Right forelimb (tissue), 1 donor: ENCODE measurements at regions not wholly inside any gene's neighbourhood (a gene's known extent, or its start where the extent isn't known, plus 50 kb on each side); places are given as distances from the start of the nearest gene placed in this dataset.
"Not testable (repeated sequence)": the region's sequence is repeated elsewhere in the genome, so short reads cannot be mapped to it uniquely, and the experiment has no call there.

ENCODE experiments used
- DNase-seq: peaks from one replicate; pipeline ENCODE4 v3.0.0-alpha.2; 2018

DNA sequence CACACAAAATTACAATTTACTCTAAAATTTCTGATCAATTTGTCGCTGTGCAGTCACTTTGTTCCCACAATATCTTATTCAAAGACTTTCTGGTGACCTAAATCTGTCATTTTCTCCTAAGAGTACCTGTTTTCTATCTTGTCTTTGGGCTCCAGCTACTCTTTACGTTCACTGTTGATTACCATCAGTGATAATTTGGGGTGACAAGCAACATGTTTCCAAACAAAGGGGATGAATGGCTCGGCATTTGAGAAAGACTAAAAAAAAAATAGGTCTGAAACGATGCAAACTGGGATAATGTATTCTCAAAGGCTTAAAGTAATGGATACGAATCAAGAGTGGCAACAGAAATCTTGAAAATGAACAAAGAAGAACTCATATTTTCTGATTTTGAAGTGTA lies 205.2 kb upstream of the DAB2 start:
- no peak for DNase-seq

DNA sequence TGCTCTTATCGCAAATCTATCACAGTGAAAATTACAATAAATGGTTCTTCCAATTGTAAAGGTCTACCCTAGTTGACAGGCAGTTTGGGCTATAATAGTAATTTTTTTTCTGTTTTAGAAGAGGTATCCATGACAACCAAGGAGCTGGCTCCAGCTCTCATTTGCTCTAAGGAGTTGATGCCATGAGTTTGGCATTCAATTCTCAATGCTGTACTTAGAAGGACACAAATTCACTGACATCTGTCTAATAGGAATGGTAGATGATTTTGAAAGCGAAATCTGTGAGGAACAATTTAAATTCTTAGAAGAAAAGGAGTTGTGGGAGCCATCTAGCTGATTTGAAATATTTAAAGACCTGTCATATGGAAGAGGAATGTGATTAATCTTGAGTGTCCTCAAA lies 203.6 kb upstream of the DAB2 start:
- DNase-seq = no peak

DNA sequence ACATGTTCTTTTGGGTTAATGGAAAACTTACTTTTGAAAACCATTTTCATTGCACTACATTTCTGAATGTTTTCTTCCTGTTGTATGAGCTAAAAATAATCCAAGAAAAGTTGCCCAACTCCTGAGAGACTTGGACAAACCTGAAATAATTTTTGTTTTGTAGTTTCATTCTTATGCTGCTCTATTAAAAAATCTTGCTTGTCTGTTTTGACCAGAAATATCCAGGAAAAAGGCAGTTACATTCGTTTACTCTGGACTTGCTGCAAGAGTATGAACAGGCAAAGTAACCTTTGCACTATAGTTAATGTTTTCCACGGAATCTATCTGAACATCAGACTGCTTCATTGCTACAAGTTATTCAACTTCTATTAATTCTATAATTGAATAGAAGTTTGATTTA lies 200.1 kb upstream of the DAB2 start:
- DNase-seq = no peak

DNA sequence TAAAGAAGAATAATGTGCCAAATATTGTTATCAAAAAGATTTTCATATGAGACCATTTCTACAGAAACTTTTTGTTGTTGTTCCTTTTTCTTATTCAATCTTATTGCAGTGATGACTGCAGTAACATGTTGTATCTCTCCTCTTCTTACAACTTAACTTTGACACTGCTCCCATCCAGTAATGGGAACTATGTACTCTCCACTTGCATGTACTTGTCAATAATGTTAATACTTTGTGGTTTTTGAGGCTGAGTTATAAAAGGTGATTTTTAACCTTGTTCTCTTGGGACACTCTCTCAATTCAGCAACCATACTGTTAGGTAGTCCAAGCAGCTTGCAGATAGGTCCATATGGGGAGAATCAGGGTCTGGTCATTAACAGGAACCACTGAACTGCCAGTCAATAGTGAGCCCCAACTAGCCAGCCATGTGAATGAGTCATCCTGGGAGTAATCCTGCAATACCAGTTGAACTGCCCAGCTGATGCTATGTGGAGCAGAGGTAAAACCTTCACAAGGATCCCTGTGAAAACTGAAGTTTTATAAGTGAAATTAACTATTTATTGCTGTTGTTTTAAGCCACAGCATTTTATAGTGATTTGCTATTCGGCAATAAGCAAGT lies 199.6 kb upstream of the DAB2 start:
- no peak for DNase-seq

DNA sequence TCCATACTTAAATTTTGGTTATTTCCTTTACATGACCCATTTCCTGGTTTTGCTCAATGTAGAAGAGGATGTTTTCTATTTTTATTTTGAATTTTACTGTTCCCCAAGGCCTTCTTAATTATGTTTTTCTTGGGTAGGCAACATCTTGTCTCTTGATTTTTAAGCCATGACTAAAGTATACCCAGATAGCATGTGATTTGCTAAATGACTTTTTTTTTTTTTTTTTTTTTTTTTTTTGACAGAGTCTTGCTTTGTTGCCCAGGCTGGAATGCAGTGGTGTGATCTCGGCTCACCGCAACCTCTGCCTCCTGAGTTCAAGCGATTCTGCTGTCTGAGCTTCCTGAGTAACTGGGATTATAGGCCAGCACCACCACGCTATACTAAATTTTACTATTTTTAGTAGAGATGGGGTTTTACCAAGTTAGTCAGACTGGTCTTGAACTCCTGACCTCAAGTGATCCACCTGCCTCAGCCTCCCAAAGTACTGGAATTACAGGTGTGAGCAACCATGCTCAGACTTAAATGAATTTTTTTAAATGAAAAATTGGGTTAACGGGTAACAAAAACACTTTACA lies 198.6 kb upstream of the DAB2 start:
- DNase-seq = no peak

GRCh38 chr5:39622281-39622680 lies 197.5 kb upstream of the DAB2 start:
- DNase-seq = no peak

DNA sequence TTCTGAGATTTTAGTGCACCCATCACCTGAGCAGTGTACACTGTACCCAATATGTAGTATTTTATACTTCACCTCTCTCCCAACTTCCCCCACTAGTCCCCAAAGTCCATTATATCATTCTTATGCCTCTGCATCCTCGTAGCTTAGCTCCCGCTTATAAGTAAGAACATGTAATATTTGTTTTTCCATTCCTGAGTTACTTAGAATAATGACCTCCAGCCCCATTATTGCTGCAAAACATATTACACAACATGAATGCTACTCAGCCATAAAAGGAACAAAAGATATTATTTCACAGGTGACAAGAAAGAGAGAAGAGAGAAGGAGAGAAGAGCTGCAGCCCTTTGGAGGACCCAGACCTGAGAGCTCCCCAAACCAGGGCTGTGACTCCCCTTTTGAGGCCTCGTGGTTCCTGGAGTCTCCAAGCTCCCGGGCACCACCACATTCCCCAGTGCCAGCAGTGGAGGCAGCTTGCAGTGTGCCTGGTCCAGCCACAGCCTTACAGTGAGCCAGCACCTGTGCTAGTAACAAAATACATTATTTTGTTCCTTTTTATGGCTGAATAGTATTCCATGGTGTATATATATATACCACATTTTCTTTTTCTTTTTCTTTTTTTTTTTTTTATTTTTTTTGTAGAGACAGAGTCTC lies 194.5 kb upstream of the DAB2 start:
- DNase-seq = no peak

DNA sequence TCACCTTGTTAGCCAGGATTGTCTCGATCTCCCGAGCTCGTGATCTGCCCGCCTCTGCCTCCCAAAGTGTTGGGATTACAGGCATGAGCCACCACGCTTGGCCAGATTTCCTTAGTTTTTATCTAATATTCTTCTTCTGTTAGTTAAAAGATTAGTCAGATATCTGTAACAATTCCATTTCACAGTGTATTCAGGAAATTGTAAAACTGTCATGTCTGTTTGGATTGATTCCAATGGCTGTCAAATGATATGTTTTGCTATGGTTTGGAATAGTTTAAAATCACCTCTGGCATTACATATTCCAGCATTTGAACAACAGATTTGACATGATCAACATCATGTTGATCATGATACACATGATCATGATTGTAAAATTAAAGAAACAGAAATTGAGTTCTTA lies 193.6 kb upstream of the DAB2 start:
- DNase-seq = no peak

DNA sequence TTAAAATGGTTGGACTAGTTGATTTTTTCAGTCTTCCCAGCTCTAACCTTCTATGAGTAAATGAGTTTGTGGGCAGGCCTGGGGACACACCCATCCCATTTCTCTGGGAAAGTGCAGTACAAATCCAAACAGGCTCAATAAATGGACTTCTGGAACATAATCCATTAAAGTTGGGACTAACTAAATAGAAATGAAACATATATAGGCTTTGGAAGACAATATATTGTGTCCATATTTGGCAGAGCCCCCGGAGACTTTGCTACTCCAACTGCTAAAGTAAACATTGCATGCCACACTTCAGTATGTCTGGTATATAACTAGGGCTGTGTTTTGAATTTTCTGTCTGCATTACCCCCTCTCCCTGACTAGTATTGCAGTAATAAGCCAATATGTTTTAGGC lies 191.4 kb upstream of the DAB2 start:
- DNase-seq = no peak

DNA sequence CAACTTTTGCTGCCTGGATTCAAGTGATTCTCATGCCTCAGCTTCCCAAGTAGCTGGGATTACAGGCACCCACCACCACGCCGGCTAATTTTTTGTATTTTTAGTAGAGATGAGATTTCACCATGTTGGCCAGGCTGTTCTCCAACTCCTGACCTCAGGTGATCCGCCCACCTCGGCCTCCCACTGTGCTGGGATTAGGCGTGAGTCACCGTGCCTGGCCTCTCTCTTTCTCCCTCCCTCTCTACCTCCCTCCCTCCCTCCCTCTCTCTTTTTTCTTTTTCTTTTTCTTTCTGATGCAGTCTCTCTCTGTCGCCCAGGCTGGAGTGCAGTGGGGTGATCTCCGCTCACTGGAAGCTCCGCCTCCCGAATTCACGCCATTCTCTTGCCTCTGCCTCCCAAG lies 186.3 kb upstream of the DAB2 start:
- DNase-seq = not testable (repeated sequence)

DNA sequence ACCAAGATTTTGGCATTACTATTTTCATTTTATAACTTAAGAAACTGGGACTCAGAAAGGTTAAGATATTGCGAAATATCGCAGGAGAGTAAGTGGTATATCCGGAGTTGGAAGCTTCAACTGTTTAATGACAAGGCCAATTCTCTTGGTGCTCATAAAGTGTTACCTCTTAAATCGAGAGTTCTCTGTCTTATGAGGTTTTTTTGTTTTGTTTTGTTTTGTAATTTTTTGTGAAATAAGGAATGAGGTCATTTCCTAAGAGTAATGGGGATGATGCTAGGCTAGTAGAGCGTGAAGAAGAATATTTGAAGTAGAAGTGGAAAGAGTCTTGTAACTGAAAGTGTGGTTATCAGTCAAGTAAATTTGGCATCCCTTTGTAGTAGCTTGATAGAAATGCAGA lies 183.2 kb upstream of the DAB2 start:
- DNase-seq = no peak

GRCh38 chr5:39606591-39606990 lies 181.8 kb upstream of the DAB2 start:
- DNase-seq = no peak

DNA sequence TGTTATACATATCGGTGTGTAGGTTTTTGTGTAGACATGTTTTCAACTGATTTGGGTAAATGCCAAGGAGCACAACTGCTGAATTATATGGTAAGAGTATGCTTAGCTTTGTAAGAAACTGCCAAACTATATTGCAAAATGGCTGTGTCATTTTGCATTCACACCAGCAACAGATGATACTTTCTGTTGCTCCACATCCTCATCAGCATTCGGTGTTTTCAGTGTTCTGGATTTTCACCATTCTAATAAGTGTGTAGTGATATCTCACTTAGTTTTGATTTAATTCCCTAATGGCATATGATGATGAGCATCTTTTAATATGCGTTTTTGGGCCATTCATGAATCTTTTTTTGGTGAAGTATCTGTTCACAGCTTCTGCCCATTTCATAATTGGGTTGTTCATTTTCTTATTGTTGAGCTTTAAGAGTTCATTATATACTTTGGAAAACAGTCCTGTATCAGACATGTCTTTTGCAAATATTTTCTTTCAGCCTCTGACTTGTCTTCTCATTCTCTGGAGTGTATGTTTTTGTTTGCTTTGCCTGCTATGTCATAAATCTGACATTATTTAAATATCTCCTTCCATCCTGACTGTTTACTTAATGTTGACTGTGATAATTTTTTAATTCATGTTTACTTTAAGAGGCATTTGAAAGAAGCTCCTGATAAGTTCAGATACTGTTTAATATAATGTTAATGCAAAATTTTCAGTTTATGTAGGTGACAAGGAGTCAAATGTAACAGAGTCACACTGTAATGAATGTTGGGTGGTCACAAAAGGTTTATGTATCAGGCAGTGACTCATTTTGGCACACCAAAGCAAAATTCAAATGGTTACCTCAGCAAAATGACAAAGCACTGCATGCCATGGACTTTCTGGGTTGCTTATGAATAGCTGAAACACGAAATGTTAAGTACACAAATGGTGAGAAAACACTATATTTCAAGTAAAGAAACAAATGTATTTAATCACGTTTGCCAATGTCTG lies 181.1 kb upstream of the DAB2 start:
- no peak for DNase-seq

GRCh38 chr5:39605145-39605544 lies 180.4 kb upstream of the DAB2 start:
- DNase-seq = no peak

- DNase-seq = no peak
Observed at GRCh38 chr5:39604491-39604890, 179.7 kb upstream of the DAB2 start.

- DNase-seq = no peak
Observed at GRCh38 chr5:39599721-39600431, 175.1 kb upstream of the DAB2 start.

GRCh38 chr5:39598661-39599248 lies 174.0 kb upstream of the DAB2 start:
- DNase-seq = no peak

DNA sequence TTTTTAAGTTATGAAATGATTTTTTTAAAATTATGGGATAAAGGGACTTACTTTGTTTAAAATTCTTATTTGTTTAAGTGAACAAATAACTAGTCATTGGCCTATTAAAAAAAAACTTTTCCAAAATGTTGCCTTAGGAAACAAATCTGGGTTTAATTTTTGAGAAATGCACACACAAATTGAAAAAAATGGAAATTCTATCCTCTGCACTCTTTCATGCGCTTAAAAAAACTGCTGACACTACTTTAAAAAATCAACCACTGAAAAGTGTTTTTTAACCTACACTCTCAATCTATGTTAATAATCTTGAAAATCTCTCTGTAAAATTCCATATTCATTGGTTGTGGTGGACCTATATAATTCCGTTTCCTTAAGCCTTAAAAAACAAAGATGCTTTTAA lies 163.4 kb upstream of the DAB2 start:
- no peak for DNase-seq

- no peak for DNase-seq
Observed at GRCh38 chr5:39587675-39588074, 162.9 kb upstream of the DAB2 start.

DNA sequence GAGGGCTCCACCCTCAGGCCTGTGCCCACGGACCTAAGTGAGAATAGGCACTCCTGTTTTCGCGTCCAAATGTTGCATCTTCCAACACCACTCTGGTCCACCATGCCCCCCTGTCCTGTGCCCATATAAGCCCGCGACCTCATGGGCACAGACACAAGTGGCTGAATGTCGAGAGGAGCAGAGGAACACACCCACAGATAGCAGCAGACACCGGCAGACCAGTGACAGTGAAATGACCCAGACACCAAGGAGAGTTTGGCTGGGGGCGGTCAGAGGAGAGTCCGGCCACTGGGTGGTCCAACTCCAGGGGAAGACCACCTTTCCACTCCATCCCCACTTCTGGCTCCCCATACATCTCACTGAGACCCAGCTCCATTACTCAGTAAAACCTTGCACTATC lies 161.4 kb upstream of the DAB2 start:
- no peak for DNase-seq

GRCh38 chr5:39584927-39585326 lies 160.1 kb upstream of the DAB2 start:
- no peak for DNase-seq

DNA sequence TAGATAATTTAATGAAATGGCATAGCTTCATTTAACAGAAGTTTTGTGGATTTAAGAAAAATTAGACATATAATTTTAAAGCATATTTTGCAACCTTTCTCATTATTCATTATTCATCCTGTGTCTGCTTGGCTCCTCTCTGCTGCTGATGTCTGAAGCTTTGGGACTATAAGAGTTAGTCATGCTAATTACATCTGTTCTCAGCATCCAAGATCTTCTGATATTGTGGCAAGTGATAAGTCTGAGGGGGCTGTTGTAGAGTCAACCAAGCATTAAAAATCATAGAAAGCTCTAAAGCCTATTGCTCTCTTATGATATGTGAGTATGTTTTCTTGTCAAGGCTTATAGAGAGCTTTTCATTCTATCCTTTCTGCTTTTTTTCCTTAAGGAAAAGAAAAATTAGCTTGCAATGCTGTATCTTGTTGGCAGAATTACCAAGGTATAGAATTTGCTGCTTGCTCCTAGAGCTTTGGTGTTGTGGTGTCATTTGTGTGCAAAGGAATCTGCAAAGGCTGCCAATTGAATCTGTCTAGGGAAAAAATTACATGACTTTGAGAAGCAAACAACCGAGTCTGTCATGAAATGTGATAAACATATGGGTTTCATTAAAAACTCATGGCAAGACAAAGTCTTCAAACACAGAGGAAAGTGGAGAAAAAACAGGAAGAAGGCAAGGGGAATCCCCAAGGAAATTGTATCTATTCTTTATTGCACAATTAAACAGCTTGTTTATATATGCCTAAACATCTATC lies 156.1 kb upstream of the DAB2 start:
- no peak for DNase-seq
